Stimulated activated CD8-positive, alpha-beta memory T cell treated with anti-CD3 and anti-CD28 coated beads, Interleukin-7, amount 100 ng/mL, for 4 hours (primary cell): ENCODE measurements at regions not wholly inside any gene's neighbourhood (a gene's known extent, or its start where the extent isn't known, plus 50 kb on each side); places are given as distances from the start of the nearest gene placed in this dataset.

Source experiments
- DNase-seq, 2 donors: peaks; one replicate each; pipeline ENCODE4 v3.0.0-alpha.2; 2020; ENCODE audit warnings: low read depth in 2 of 2

GRCh38 chr2:134075204-134075603 lies 178.7 kb upstream of the MGAT5 start:
- DNase-seq = no peak

DNA sequence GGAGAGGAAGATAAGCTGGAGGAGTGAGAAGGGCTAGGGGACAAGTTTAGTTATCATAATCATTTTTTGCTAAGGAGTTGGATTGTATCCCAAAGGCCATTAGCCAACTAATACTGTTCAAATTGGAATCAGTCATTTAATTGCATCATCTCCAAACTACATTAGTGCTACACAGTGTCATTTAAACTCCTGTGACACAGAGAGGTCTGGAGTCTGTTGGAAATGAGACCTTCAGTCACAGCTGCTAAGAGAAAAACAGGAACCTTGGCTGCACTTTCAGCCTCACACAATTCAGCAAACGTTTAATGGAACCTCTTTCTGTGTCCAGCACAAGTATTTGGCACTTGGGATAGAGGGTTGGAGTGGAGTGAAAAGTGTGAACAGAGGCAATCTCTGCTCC lies 175.5 kb upstream of the MGAT5 start:
- no peak for DNase-seq

DNA sequence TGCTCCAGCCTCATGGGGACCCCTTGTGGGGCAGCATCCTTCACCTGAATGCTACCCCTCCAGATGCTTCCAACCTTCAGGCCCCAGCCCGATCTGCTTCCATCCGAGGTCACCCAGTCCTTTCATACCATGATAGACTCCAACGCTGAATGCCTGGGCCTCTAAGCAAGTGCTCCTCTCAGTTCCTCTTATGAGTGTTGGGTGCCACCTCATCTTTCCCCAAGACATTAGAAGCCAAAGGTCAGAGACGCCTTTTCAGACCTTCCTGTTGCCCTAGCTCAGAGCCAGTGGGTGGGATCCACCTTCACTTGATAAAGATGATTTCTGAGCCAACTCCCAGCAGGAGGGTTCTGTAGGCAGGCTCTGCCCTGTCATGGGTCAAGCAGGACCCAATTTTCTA lies 174.5 kb upstream of the MGAT5 start:
- DNase-seq = no peak

- no peak for DNase-seq
Measured at GRCh38 chr2:134080386-134081089, 173.3 kb upstream of the MGAT5 start.

- DNase-seq = no peak
Measured at GRCh38 chr2:134081238-134081938, 172.5 kb upstream of the MGAT5 start.

DNA sequence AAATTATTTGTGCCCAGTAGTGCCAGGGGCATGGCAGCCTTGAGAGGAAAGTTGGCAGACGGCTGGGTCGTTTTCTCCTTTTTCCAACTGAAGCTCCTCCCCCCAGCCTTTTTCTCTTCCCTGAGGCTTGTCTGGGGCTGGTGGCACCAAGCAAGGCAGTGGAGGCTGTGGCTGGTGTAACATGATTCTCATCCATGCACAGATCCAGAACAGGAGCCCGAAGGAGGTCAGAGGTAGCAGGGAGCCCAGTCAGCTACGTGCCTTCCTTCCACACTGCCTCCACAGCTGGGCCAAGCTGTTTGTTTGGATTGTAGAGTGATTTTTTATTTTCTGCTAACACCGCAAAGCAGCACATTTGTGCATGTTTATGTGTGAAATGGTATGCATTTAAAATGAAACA lies 170.3 kb upstream of the MGAT5 start:
- no peak for DNase-seq

GRCh38 chr2:134086594-134087219 lies 167.2 kb upstream of the MGAT5 start:
- DNase-seq = no peak

DNA sequence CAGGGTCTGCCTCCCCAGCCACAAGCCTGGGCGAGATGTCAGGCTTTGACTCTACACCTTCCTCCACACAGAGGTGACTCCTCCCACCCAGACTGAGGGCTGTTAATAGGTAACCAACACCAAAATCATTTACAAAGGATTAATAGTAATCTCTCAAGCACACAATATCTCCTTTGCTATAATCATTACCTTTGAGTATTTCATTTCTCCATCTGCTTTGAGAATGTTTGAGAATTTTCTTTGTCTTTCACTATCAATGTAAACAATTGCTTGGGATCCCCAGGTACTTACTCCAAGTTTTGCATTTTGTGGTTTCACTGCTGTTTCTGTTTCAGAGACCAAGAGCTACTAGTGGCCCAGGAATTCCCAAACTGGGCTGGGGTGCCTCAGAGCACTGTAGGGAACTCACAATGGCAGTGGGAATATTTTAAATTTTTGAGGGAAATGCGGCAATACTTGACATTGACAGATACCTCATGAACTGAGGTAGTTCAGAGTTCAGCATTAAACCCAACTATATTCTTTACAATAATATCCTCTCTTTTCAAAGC lies 166.4 kb upstream of the MGAT5 start:
- no peak for DNase-seq

- DNase-seq = no peak
Measured at GRCh38 chr2:134089454-134089853, 164.4 kb upstream of the MGAT5 start.

- DNase-seq = no peak
Measured at GRCh38 chr2:134097740-134098139, 156.1 kb upstream of the MGAT5 start.

DNA sequence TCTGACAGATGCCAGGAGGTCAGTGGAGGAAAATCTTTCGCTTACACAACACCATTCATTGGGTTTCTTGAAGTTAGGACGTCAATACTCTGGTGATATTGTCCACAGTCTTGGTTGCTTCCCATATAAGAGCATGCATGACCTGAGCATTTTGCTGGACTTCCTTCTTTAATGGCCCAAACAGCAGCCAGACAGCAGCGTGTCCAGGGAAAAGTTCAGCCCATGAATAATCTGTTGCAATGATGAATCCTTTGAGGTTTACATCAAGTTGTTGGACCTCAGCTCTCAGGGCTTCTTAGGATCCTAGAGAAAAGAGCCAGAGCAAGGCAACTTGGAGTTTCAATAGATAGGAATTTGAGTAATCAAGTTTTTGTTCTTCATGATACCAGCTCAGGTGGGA lies 155.6 kb upstream of the MGAT5 start:
- no peak for DNase-seq

- no peak for DNase-seq
Measured at GRCh38 chr2:134099273-134099672, 154.6 kb upstream of the MGAT5 start.

GRCh38 chr2:134103196-134103595 lies 150.7 kb upstream of the MGAT5 start:
- DNase-seq = no peak

- DNase-seq = no peak
Measured at GRCh38 chr2:134104754-134105153, 149.1 kb upstream of the MGAT5 start.

- no peak for DNase-seq
Measured at GRCh38 chr2:134107402-134107801, 146.5 kb upstream of the MGAT5 start.

GRCh38 chr2:134108113-134108512 lies 145.8 kb upstream of the MGAT5 start:
- no peak for DNase-seq

- no peak for DNase-seq
Measured at GRCh38 chr2:134109246-134109645, 144.6 kb upstream of the MGAT5 start.

DNA sequence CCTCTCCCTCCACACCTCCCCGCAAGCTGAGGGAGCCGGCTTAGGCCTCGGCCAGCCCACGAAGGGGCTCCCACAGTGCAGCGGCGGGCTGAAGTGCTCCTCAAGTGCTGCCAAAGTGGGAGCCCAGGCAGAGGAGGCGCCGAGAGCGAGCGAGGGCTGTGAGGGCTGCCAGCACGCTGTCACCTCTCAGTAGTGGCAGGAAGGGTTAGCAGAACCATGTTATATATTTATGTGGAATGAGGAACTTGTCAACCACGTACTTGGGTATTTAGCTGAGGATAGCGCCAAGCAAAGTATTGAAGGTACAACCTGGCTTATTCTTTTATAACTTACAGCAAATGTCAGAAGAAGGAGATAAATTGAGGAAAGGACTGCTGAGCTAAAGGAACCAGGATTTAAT lies 144.1 kb upstream of the MGAT5 start:
- no peak for DNase-seq

- no peak for DNase-seq
Measured at GRCh38 chr2:134110532-134110931, 143.3 kb upstream of the MGAT5 start.

GRCh38 chr2:134117676-134118075 lies 136.2 kb upstream of the MGAT5 start:
- no peak for DNase-seq

GRCh38 chr2:134118279-134119116 lies 135.4 kb upstream of the MGAT5 start:
- peak; percentile 68 to 86 for DNase-seq
